Inflammatory macrophage (primary cell): ENCODE measurements at regions not wholly inside any gene's neighbourhood (a gene's known extent, or its start where the extent isn't known, plus 50 kb on each side); places are given as distances from the start of the nearest gene placed in this dataset.
"Not testable (repeated sequence)": the region's sequence is repeated elsewhere in the genome, so short reads cannot be mapped to it uniquely, and the experiment has no call there.

Source experiments
- DNase-seq, 2 donors: peaks; one replicate each; pipeline ENCODE4 v3.0.0-alpha.2; 2020 to 2022

GRCh38 chr12:22812531-22812930 lies 187.6 kb downstream of the ETNK1 start:
- no peak for DNase-seq

GRCh38 chr12:22821985-22822384 lies 197.0 kb downstream of the ETNK1 start:
- DNase-seq, result no peak

GRCh38 chr12:22826026-22826425 lies 201.1 kb downstream of the ETNK1 start:
- no peak for DNase-seq

- not testable (repeated sequence) for DNase-seq
Measured at GRCh38 chr12:22826446-22826981, 201.5 kb downstream of the ETNK1 start.

- DNase-seq, result no peak
Measured at GRCh38 chr12:22828066-22828465, 203.1 kb downstream of the ETNK1 start.

GRCh38 chr12:22835431-22835830 lies 210.5 kb downstream of the ETNK1 start:
- no peak for DNase-seq

GRCh38 chr12:22850185-22850584 lies 225.2 kb downstream of the ETNK1 start:
- DNase-seq, result no peak

- no peak for DNase-seq
Measured at GRCh38 chr12:22851532-22851931, 226.6 kb downstream of the ETNK1 start.

GRCh38 chr12:22855456-22855855 lies 230.5 kb downstream of the ETNK1 start:
- no peak for DNase-seq

GRCh38 chr12:22856178-22856577 lies 231.2 kb downstream of the ETNK1 start:
- DNase-seq, result peak; percentile 4 to 24

- no peak for DNase-seq
Measured at GRCh38 chr12:22858849-22859570, 234.0 kb downstream of the ETNK1 start.

- no peak for DNase-seq
Measured at GRCh38 chr12:22860926-22861325, 236.0 kb downstream of the ETNK1 start.

- DNase-seq, result no peak
Measured at GRCh38 chr12:22865822-22866221, 240.9 kb downstream of the ETNK1 start.

GRCh38 chr12:22866406-22866805 lies 241.4 kb downstream of the ETNK1 start:
- DNase-seq, result no peak

GRCh38 chr12:22874151-22874550 lies 249.2 kb downstream of the ETNK1 start:
- DNase-seq, result no peak

- DNase-seq, result no peak
Measured at GRCh38 chr12:22876262-22876661, 251.3 kb downstream of the ETNK1 start.

GRCh38 chr12:22879203-22879602 lies 254.2 kb downstream of the ETNK1 start:
- DNase-seq, result no peak

- no peak for DNase-seq
Measured at GRCh38 chr12:22880331-22880730, 255.4 kb downstream of the ETNK1 start.

GRCh38 chr12:22880807-22881206 lies 255.8 kb downstream of the ETNK1 start:
- DNase-seq, result no peak

GRCh38 chr12:22881878-22882385 lies 257.0 kb downstream of the ETNK1 start:
- peak; percentile 63 to 86 for DNase-seq

GRCh38 chr12:22882559-22882958 lies 257.6 kb downstream of the ETNK1 start:
- no peak for DNase-seq

GRCh38 chr12:22893878-22894277 lies 268.9 kb downstream of the ETNK1 start:
- DNase-seq, result no peak

GRCh38 chr12:22899184-22899583 lies 274.2 kb downstream of the ETNK1 start:
- DNase-seq, result no peak

- DNase-seq, result no peak
Measured at GRCh38 chr12:22900401-22900800, 275.4 kb downstream of the ETNK1 start.

GRCh38 chr12:22904485-22904884 lies 279.5 kb downstream of the ETNK1 start:
- DNase-seq, result no peak
